ENCODE measurements at regions not wholly inside any gene's neighbourhood (a gene's known extent, or its start where the extent isn't known, plus 50 kb on each side); places are given as distances from the start of the nearest gene placed in this dataset.

DNA sequence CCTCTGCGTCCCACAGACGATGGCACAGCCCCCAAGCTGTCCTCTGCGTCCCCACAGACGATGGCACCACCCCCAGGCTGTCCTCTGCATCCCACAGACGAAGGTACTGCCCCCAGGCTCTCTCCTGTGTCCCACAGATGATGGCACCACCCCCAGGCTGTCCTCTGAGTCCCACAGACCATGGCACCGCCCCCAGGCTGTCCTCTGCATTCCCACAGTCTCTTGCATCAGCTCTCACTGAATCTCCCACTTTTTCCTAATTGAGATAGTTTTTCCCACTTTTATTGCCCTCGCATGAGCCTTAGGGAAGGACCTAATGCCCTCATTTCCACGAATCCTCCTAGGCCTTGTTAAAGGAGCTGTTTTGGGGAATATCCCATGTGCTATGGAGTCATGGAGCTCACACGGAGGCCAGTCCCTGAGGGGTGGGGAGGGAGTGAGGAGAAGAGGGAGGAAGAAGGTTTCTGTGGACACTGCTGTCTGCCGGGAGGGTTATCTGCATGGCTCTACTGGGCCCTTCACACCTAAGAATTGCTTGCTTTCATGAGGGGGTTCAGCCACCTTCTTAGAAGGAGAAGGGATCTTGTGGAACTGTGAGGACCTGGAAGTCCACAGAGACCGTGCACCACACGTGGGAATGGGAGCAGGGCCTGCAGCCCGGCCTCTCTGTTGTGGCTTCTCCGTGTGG lies 58.2 kb upstream of the PTCH1 start:
- WGBS (ENCODE audit: low lambda C conversion rate, missing lambda C conversion rate), result 80% methylated on average over 11 of the region's 14 CpGs
- no peak overlapping the region for H3K4me3 ChIP-seq
- TF ChIP-seq EZH2 (IDR thresholded peaks at IDR 0.05; ENCODE audit: borderline replicate concordance) (no peak), EZH2phosphoT487 (IDR thresholded peaks at IDR 0.05; ENCODE audit: low read depth, severe bottlenecking, unreplicated experiment) (no peak)
- TF ChIP-seq, protein P1, sequence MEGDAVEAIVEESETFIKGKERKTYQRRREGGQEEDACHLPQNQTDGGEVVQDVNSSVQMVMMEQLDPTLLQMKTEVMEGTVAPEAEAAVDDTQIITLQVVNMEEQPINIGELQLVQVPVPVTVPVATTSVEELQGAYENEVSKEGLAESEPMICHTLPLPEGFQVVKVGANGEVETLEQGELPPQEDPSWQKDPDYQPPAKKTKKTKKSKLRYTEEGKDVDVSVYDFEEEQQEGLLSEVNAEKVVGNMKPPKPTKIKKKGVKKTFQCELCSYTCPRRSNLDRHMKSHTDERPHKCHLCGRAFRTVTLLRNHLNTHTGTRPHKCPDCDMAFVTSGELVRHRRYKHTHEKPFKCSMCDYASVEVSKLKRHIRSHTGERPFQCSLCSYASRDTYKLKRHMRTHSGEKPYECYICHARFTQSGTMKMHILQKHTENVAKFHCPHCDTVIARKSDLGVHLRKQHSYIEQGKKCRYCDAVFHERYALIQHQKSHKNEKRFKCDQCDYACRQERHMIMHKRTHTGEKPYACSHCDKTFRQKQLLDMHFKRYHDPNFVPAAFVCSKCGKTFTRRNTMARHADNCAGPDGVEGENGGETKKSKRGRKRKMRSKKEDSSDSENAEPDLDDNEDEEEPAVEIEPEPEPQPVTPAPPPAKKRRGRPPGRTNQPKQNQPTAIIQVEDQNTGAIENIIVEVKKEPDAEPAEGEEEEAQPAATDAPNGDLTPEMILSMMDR (IDR thresholded peaks at IDR 0.05; ENCODE audit: poor library complexity), result no peak
- H3K4me2 ChIP-seq, result no peak overlapping the region
- H3K9me2 ChIP-seq (replicated peaks; ENCODE audit: insufficient read depth), result no peaks in the 10 kb centered on the region
- no peak overlapping the region for H3K27ac ChIP-seq
- no peaks in the 10 kb centered on the region for H4K20me1 ChIP-seq (ENCODE audit: insufficient read depth, poor library complexity, severe bottlenecking)
- no peaks in the 10 kb centered on the region for H3K79me2 ChIP-seq
- H3K4me1 ChIP-seq (ENCODE audit: insufficient read depth), result peaks cover 9% of the 10 kb centered on the region
- H3K36me3 ChIP-seq (replicated peaks; ENCODE audit: insufficient read depth, low read depth), result no peaks in the 10 kb centered on the region
- no peak overlapping the region for H2AFZ ChIP-seq
- DNase-seq (ENCODE audit: low spot score), result no peak
- no peaks in the 10 kb centered on the region for H3K9me3 ChIP-seq (ENCODE audit: low read depth)
- no peaks in the 10 kb centered on the region for H3K27me3 ChIP-seq

GRCh38 chr9:95574176-95574575 lies 57.4 kb upstream of the PTCH1 start:
- 85% methylated on average over 15 of the region's 16 CpGs for WGBS (ENCODE audit: low lambda C conversion rate, missing lambda C conversion rate)
- no peak for DNase-seq (ENCODE audit: low spot score)
- TF ChIP-seq EZH2 (IDR thresholded peaks at IDR 0.05; ENCODE audit: borderline replicate concordance) (no peak), EZH2phosphoT487 (IDR thresholded peaks at IDR 0.05; ENCODE audit: low read depth, severe bottlenecking, unreplicated experiment) (no peak)
- TF ChIP-seq, protein P1 (IDR thresholded peaks at IDR 0.05; ENCODE audit: poor library complexity), result no peak

GRCh38 chr9:95573463-95573862 lies 56.7 kb upstream of the PTCH1 start:
- Histone ChIP-seq H2AFZ (no peak overlapping the region), H3K79me2 (no peaks in the 10 kb centered on the region), H3K4me3 (no peak overlapping the region), H3K9me2 (replicated peaks; ENCODE audit: insufficient read depth) (no peaks in the 10 kb centered on the region), H3K36me3 (replicated peaks; ENCODE audit: insufficient read depth, low read depth) (no peaks in the 10 kb centered on the region), H3K27ac (no peak overlapping the region), H3K4me2 (no peak overlapping the region), H4K20me1 (ENCODE audit: insufficient read depth, poor library complexity, severe bottlenecking) (no peaks in the 10 kb centered on the region), H3K27me3 (no peaks in the 10 kb centered on the region), H3K9me3 (ENCODE audit: low read depth) (no peaks in the 10 kb centered on the region), H3K4me1 (ENCODE audit: insufficient read depth) (peaks cover 12% of the 10 kb centered on the region)
- WGBS (ENCODE audit: low lambda C conversion rate, missing lambda C conversion rate), result 61% methylated on average over 8 of the region's 8 CpGs
- TF ChIP-seq, protein P1 (IDR thresholded peaks at IDR 0.05; ENCODE audit: poor library complexity), result no peak
- no peak for TF ChIP-seq EZH2phosphoT487 (IDR thresholded peaks at IDR 0.05; ENCODE audit: low read depth, severe bottlenecking, unreplicated experiment)
- TF ChIP-seq EZH2 (IDR thresholded peaks at IDR 0.05; ENCODE audit: borderline replicate concordance), result no peak
- no peak for DNase-seq (ENCODE audit: low spot score)

More at GRCh38 chr9:95574176-95574575, 57.4 kb upstream of the PTCH1 start:
- Histone ChIP-seq H2AFZ (no peak overlapping the region), H3K9me3 (ENCODE audit: low read depth) (no peaks in the 10 kb centered on the region), H3K9me2 (replicated peaks; ENCODE audit: insufficient read depth) (no peaks in the 10 kb centered on the region), H3K27me3 (no peaks in the 10 kb centered on the region), H3K4me1 (ENCODE audit: insufficient read depth) (peaks cover 12% of the 10 kb centered on the region), H3K27ac (no peak overlapping the region), H3K4me2 (no peak overlapping the region), H3K79me2 (no peaks in the 10 kb centered on the region), H4K20me1 (ENCODE audit: insufficient read depth, poor library complexity, severe bottlenecking) (no peaks in the 10 kb centered on the region), H3K4me3 (no peak overlapping the region), H3K36me3 (replicated peaks; ENCODE audit: insufficient read depth, low read depth) (no peaks in the 10 kb centered on the region)
